Neuronal stem cell (in vitro differentiated cells): ENCODE measurements at regions not wholly inside any gene's neighbourhood (a gene's known extent, or its start where the extent isn't known, plus 50 kb on each side); places are given as distances from the start of the nearest gene placed in this dataset.
"Not testable (repeated sequence)": the region's sequence is repeated elsewhere in the genome, so short reads cannot be mapped to it uniquely, and the experiment has no call there.

Experiments used
- DNase-seq: peaks from one replicate; pipeline ENCODE4 v3.0.0-alpha.2; 2013; ENCODE audit warnings: low spot score
- H2AFZ ChIP-seq: one replicate; pipeline ENCODE4 v1.6.1; 2013; ENCODE audit warnings: mild to moderate bottlenecking, low read length, inconsistent platforms
- H2AK5ac ChIP-seq: 2 replicates; pipeline ENCODE4 v1.6.1; 2013; ENCODE audit warnings: low read depth, mild to moderate bottlenecking, inconsistent platforms, low read length, moderate library complexity, mixed read lengths
- H2BK120ac ChIP-seq: 2 replicates; pipeline ENCODE4 v1.6.1; 2013; ENCODE audit warnings: low read depth, mild to moderate bottlenecking, inconsistent platforms, low read length, moderate library complexity, mixed read lengths
- H2BK12ac ChIP-seq: one replicate; pipeline ENCODE4 v1.6.1; 2013; ENCODE audit warnings: low read length, inconsistent platforms
- H2BK15ac ChIP-seq: 2 replicates; pipeline ENCODE4 v1.6.1; 2013; ENCODE audit warnings: mild to moderate bottlenecking, low read length, inconsistent platforms, mixed read lengths
- H2BK5ac ChIP-seq: one replicate; pipeline ENCODE4 v1.6.1; 2013; ENCODE audit warnings: inconsistent platforms, mild to moderate bottlenecking, low read length, moderate library complexity
- H3K14ac ChIP-seq: one replicate; pipeline ENCODE4 v1.6.1; 2013; ENCODE audit warnings: low read length, inconsistent platforms
- H3K18ac ChIP-seq: 2 replicates; pipeline ENCODE4 v1.6.1; 2013; ENCODE audit warnings: low read length, inconsistent platforms
- H3K23ac ChIP-seq: 2 replicates; pipeline ENCODE4 v1.6.1; 2013; ENCODE audit warnings: low read depth, mild to moderate bottlenecking, mixed read lengths, low read length, inconsistent platforms; ENCODE audit not compliant: poor library complexity
- H3K27ac ChIP-seq: replicated peaks from 3 replicates; pipeline ENCODE4 v1.5.1; 2013; ENCODE audit warnings: low read length, inconsistent platforms
- H3K27me3 ChIP-seq, 3 experiments: 2 replicates each; pipeline ENCODE4 v1.6.1; 2013; ENCODE audit warnings: low read length in 3 of 3, mild to moderate bottlenecking in 2 of 3, inconsistent platforms in 1 of 3, low read depth in 1 of 3, mixed read lengths in 1 of 3, moderate library complexity in 1 of 3; ENCODE audit not compliant: control insufficient read depth in 3 of 3, insufficient read depth in 3 of 3
- H3K36me3 ChIP-seq, 2 donors: replicated peaks in 1 of 2; 2 replicates each; pipeline ENCODE4 v1.6.1; 2013; ENCODE audit warnings: low read length in 2 of 2; ENCODE audit not compliant: control insufficient read depth in 2 of 2, insufficient read depth in 2 of 2
- H3K4ac ChIP-seq: 2 replicates; pipeline ENCODE4 v1.6.1; 2013; ENCODE audit warnings: inconsistent platforms, mild to moderate bottlenecking, low read length, moderate library complexity
- H3K4me1 ChIP-seq, 2 donors: 1 replicate in 1 of 2; 2 replicates in 1 of 2; pipeline ENCODE4 v1.6.1; 2013; ENCODE audit warnings: low read length in 2 of 2, low read depth in 1 of 2; ENCODE audit not compliant: control insufficient read depth in 2 of 2, insufficient read depth in 1 of 2
- H3K4me2 ChIP-seq: one replicate; pipeline ENCODE4 v1.6.1; 2013; ENCODE audit warnings: mild to moderate bottlenecking, low read length, inconsistent platforms; ENCODE audit not compliant: insufficient read depth, poor library complexity, severe bottlenecking
- H3K4me3 ChIP-seq, 2 donors: 2 replicates each; pipeline ENCODE4 v1.5.1; 2013; ENCODE audit warnings: low read length in 2 of 2, mild to moderate bottlenecking in 2 of 2, inconsistent platforms in 1 of 2, moderate library complexity in 1 of 2
- H3K79me1 ChIP-seq: one replicate; pipeline ENCODE4 v1.6.1; 2013; ENCODE audit warnings: low read depth, mild to moderate bottlenecking, inconsistent platforms, low read length, moderate library complexity
- H3K9ac ChIP-seq: one replicate; pipeline ENCODE4 v1.6.1; 2013; ENCODE audit warnings: mild to moderate bottlenecking, low read depth, low read length, inconsistent platforms; ENCODE audit not compliant: poor library complexity
- H3K9me3 ChIP-seq, 2 donors: replicated peaks in 1 of 2; 2 replicates each; pipeline versions ENCODE3 to v1.6.1; 2013; ENCODE audit warnings: low read length in 2 of 2, mild to moderate bottlenecking in 2 of 2, inconsistent platforms in 1 of 2, low read depth in 1 of 2, mixed read lengths in 1 of 2, moderate library complexity in 1 of 2; ENCODE audit not compliant: control insufficient read depth in 2 of 2, insufficient read depth in 1 of 2
- H4K8ac ChIP-seq: one replicate; pipeline ENCODE4 v1.6.1; 2013; ENCODE audit warnings: low read depth, mild to moderate bottlenecking, inconsistent platforms, low read length, moderate library complexity
- H4K91ac ChIP-seq: one replicate; pipeline ENCODE4 v1.6.1; 2013; ENCODE audit warnings: low read length, low read depth, mild to moderate bottlenecking, inconsistent platforms; ENCODE audit not compliant: poor library complexity
- WGBS, 2 donors: extraction: QIAGEN DNeasy Blood & Tissue Kit; methylation state at CpG; one replicate each; pipeline ENCODE4 v1.1.7; 2013; ENCODE audit warnings: missing lambda C conversion rate in 2 of 2, mixed read lengths in 1 of 2; ENCODE audit not compliant: insufficient read length in 2 of 2, insufficient replicate concordance in 1 of 2; ENCODE audit errors: extremely low coverage in 2 of 2; 5-methylcytosine and 5-hydroxymethylcytosine counted together

DNA sequence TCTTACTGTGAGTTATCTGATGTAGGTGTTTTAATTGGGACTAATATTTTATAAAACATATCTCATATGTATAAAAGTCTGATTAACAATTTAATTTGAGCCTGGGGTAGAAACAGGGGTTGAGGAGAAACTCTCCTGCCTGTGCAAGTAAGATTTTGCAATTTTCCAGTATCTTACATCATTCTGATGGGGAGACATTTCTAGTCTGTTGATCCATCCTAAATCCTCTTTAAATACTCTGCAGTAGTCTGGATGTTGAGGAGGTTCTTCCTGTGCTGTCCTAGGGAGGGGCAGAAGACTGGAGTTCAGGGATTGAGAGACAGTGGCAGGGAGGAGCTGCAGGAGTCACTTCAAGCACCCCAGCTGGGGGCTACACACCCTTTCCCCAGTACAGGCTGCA lies 287.8 kb downstream of the ADGRD1 start:
- no peak overlapping the region for H3K4me2 ChIP-seq
- no peak overlapping the region for H3K9ac ChIP-seq
- H3K27ac ChIP-seq: no peak overlapping the region
- no peaks in the 10 kb centered on the region for H3K27me3 ChIP-seq
- H4K8ac ChIP-seq: no peak overlapping the region
- no peak overlapping the region for H2BK120ac ChIP-seq
- no peak overlapping the region for H2AK5ac ChIP-seq
- H3K79me1 ChIP-seq: no peaks in the 10 kb centered on the region
- H3K4ac ChIP-seq: no peak overlapping the region
- no peak overlapping the region for H2BK15ac ChIP-seq
- H2BK12ac ChIP-seq: no peak overlapping the region
- no peak overlapping the region for H3K23ac ChIP-seq
- peaks cover 0 to 3% of the 10 kb centered on the region in 2 donors for H3K4me1 ChIP-seq
- H3K9me3 ChIP-seq: peaks cover 2 to 15% of the 10 kb centered on the region in 2 donors
- no peak overlapping the region for H4K91ac ChIP-seq
- H3K36me3 ChIP-seq: no peaks in the 10 kb centered on the region
- no peak overlapping the region for H2BK5ac ChIP-seq
- H3K18ac ChIP-seq: no peak overlapping the region
- H2AFZ ChIP-seq: no peak overlapping the region
- H3K4me3 ChIP-seq: no peak overlapping the region
- no peak for DNase-seq
- no peak overlapping the region for H3K14ac ChIP-seq

DNA sequence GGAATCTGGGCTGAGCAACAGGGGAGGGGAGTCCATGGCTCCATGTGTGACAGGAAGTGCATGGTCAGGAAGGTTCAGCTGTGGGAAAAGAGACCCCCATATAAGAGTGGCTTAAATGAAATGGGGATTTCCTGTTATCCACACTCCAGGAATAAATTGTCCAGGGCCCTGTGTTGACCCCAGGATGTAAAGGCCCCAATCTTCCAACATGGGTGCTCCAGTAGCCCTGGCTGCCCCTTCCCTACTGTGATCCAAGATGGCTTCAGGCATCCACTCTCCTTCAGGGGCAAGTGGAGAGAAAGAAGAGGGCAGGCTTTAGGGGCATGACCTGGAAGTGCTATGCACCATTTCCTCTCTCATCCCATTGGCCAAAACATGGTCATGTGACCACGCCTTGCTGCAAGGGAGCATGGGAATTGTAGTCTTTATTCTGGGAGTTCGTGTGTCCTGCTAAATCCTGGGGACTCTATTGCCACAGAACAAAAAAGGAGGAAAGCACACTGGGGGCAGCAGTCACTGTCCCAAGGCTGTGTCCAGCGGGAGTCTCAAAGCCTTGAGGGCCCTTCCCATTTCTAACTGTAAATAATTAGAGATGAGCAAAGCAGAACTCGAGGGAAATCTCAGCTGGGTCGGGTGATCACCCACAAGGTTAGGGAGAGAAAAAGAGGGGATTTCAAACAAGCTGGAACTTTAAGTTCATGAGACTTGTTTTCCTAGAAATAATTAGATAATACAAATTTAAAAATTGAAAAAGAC lies 289.2 kb downstream of the ADGRD1 start:
- no peak overlapping the region for H3K4me2 ChIP-seq
- no peak overlapping the region for H2BK12ac ChIP-seq
- peaks cover 0 to 3% of the 10 kb centered on the region in 2 donors for H3K4me1 ChIP-seq
- H2BK120ac ChIP-seq: no peak overlapping the region
- H3K79me1 ChIP-seq: no peaks in the 10 kb centered on the region
- H3K9me3 ChIP-seq: peaks cover 2 to 15% of the 10 kb centered on the region in 2 donors
- no peak overlapping the region for H2BK5ac ChIP-seq
- no peak for DNase-seq
- no peaks in the 10 kb centered on the region for H3K27me3 ChIP-seq
- peak overlapping the region; percentile 55 for H2AFZ ChIP-seq
- no peak overlapping the region for H3K4ac ChIP-seq
- no peak overlapping the region for H3K14ac ChIP-seq
- H2BK15ac ChIP-seq: no peak overlapping the region
- H3K9ac ChIP-seq: no peak overlapping the region
- H4K8ac ChIP-seq: no peak overlapping the region
- H3K27ac ChIP-seq: no peak overlapping the region
- H3K18ac ChIP-seq: no peak overlapping the region
- H3K23ac ChIP-seq: no peak overlapping the region
- no peaks in the 10 kb centered on the region for H3K36me3 ChIP-seq
- H4K91ac ChIP-seq: no peak overlapping the region
- peak overlapping the region in 1 of 2 donors; percentile 39 for H3K4me3 ChIP-seq
- no peak overlapping the region for H2AK5ac ChIP-seq
- WGBS, 2 donors: no CpG with 5 or more reads among the region's 5 CpGs

DNA sequence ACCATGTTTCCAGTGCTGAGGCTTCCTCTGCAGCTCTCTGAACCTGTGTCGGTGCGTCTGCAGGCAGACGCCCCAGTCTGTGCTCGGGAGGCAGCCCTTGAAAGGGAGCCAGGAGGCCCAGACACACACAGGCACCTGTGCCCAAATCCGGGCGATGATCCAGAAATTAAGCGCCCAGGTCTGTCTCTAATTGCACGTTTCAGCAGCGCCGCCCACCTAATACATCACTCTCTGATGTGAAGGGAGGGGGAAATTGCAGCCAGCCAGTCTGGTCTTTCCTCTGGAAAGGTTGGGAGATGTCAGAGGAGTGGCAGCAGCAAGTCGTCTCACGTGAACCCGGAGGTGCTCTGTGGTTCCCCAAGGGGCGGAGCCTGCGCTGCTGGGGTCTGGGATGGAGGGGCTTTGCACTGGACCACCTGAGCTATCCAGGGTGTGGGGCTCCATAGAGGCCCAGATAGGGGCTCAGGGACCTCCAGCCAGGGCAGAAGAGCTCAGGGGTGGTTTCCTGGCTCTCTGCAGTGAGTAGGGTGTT lies 290.5 kb downstream of the ADGRD1 start:
- H3K79me1 ChIP-seq, H2AK5ac ChIP-seq, H2AFZ ChIP-seq, H2BK120ac ChIP-seq, H3K23ac ChIP-seq, H3K27ac ChIP-seq, H4K8ac ChIP-seq, H3K4me2 ChIP-seq, DNase-seq, H3K14ac ChIP-seq, H2BK15ac ChIP-seq, H3K27me3 ChIP-seq, H3K4me3 ChIP-seq, H3K9ac ChIP-seq, H3K4ac ChIP-seq, H3K36me3 ChIP-seq, H2BK12ac ChIP-seq, H2BK5ac ChIP-seq, H3K18ac ChIP-seq, H4K91ac ChIP-seq, H3K4me1 ChIP-seq: not testable (repeated sequence)
- H3K9me3 ChIP-seq: peaks cover 2 to 15% of the 10 kb centered on the region in 2 donors
- no CpG with 5 or more reads among the region's 15 CpGs for WGBS, 2 donors

DNA sequence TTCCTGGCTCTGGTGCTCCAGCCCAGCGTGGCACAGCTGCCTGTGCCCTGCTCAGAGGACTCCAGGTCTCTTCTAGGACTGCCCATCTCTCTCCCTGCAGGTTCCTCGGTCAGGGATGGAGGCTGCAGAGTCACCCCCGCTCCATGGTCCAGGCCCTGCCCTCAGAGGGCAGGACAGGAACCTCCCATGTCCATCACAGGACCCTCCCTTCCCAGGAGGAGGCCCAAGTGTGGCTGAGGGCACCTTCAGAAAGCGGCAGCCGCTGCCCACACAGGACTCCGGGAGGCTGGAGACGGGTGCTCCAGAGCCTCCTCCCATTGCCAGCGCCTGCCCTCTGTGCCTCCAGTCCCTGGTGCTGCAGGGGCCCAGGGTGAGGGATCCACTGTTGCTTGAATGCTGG lies 291.5 kb downstream of the ADGRD1 start:
- not testable (repeated sequence) for H3K23ac ChIP-seq, H3K4me2 ChIP-seq, H3K79me1 ChIP-seq, H2AFZ ChIP-seq, H3K27me3 ChIP-seq, H3K27ac ChIP-seq, H3K4me3 ChIP-seq, H3K36me3 ChIP-seq, H4K91ac ChIP-seq, H3K4me1 ChIP-seq, H2BK15ac ChIP-seq, H4K8ac ChIP-seq, DNase-seq, H3K18ac ChIP-seq, H3K4ac ChIP-seq, H2BK120ac ChIP-seq, H3K9ac ChIP-seq, H2BK5ac ChIP-seq
- Histone ChIP-seq H3K9me3 (peaks cover 2 to 15% of the 10 kb centered on the region in 2 donors), H2AK5ac (peak overlapping the region; percentile 37), H3K14ac (peak overlapping the region; percentile 82), H2BK12ac (peak overlapping the region; percentile 10)
- WGBS, 2 donors: no CpG with 5 or more reads among the region's 8 CpGs
